ENCODE measurements at regions not wholly inside any gene's neighbourhood (a gene's known extent, or its start where the extent isn't known, plus 50 kb on each side); places are given as distances from the start of the nearest gene placed in this dataset.

- DNase-seq (ENCODE audit: low spot score): no peak
These were observed 58.7 kb upstream of the ACAN start for GRCh38 chr15:88744548-88745020.

GRCh38 chr15:88745065-88745464 lies 58.2 kb upstream of the ACAN start:
- no peak for DNase-seq (ENCODE audit: low spot score)

DNA sequence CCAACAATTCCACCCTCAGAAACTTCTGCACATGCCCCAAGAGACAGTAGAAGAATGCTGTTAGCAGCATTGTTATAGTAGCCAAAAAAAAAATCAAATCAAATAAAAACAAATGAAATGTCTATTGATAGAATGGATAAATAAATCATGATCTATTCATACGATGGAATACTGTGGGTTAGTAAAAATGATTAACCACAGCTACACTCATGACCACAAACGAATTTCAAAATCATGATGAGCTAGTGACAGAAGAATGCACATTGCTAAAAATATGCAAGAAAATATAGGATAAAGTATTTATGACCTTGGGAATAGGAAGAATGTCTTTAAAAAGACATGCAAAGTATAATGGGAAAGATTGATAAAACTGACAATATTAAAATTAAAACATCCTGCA lies 57.5 kb upstream of the ACAN start:
- no peak for DNase-seq (ENCODE audit: low spot score)

DNA sequence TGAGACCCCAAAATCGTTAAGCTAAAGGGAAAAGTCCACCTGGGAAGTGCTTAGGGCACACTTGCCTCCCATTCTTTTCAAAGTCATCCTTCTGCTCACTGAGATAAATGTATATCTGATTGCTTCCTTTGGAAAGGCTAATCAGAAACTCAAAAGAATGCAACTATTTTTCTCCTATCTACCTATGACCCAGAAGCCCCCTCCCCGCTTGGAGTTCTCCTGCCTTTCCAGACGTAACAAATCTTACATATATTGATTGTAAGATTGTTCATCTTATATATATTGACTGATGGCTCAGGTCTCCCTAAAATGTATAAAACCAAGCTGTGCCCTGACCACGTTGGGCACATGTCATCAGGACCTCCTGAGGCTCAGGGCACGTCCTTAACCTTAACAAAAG lies 56.8 kb upstream of the ACAN start:
- DNase-seq (ENCODE audit: low spot score): no peak

- no peak for DNase-seq (ENCODE audit: low spot score)
These were observed 56.1 kb upstream of the ACAN start for GRCh38 chr15:88747111-88747510.

DNA sequence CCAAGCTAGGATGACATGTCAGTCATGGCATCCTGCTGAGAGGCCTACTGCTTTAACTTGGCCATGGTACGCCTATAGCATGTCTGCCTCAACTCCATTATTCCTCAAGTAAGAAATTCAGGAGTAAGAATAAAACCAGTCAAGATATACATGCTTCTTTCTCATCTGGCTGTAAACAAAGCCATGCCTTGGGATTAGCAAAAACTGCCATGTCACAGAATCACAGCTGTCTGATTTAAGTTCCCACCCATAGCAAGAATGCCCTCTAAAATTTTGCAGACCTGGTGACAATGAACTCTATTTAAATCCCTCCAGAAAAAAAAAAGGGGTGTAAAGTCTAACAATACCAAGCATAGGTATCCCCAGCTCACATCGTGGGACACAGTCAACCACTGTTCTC lies 55.6 kb upstream of the ACAN start:
- DNase-seq (ENCODE audit: low spot score): no peak

- DNase-seq (ENCODE audit: low spot score): no peak
These were observed 55.2 kb upstream of the ACAN start for GRCh38 chr15:88748081-88748480.

DNA sequence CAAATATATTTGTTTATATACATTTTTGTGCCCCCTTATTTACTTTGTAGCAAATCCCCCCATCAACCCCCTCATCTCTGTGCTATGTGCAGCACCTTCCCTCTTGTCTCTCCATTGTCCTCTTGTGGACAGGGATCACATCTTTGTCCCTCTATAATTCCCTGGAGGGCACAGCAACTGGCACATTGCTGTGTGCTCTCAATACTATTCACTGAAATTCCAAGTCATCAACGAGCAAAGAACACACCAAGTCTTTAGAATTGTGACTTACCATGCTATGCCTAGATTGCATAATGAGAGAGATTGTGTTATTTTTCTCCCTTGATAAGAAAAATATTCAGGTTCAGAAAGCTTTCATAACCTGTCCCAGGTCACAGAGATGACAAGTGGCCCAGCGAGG lies 54.6 kb upstream of the ACAN start:
- DNase-seq (ENCODE audit: low spot score): no peak

DNA sequence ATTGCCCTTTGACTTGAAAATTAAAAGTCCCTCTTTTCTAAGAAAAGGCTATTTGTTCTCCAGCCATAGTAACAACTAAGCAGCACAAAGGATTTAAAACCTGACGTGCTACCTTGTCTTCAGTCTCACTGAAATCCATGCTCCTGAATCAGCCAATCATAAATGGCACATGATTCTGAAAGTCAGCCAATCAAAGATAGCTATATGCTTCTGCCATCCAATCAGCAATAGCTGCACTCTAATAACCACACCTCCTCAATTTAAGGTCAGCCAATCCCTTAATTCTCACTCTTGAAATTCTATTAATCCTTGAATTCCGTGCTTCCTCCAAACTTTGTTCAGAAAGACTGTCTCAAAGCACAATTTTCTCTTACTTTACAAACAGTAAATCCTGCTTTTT lies 53.5 kb upstream of the ACAN start:
- no peak for DNase-seq (ENCODE audit: low spot score)

DNA sequence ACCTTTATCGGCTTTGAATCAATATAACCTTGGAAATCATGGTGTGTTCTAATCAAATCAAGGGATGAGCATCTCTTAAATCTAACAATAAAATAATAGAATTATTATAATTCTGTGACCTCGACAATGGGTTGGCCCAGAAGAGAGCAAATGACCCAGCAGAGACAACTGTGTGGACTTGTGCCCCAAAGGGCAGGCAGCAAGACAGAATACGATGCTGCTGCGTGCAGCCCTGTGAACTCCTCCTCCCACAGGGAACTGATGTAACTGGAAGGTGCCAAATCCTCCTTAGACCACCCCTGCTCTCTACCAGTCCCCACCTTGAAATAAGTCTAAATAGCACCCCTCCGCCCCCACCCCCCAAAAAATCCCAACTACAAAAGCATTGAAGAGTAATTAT lies 50.7 kb upstream of the ACAN start:
- DNase-seq (ENCODE audit: low spot score): no peak

GRCh38 chr15:88752951-88753350 lies 50.3 kb upstream of the ACAN start:
- no peak for DNase-seq (ENCODE audit: low spot score)

All from LoVo (cell line).